IMR-90 (cell line): ENCODE measurements at regions not wholly inside any gene's neighbourhood (a gene's known extent, or its start where the extent isn't known, plus 50 kb on each side); places are given as distances from the start of the nearest gene placed in this dataset.

Experiments
- ATAC-seq: fragments of 200-7000 bp; cut with Tn5 transposase; 2 replicates; pipeline ENCODE4 v1.9.1; 2020; ENCODE audit warnings: low read depth, mild to moderate bottlenecking, moderate library complexity
- BruUV-seq: library from RNA; stranded (reverse); fragments of 400-500 nt; replicated peaks from 2 replicates; lab custom pipeline; 2021; lab: Mats Ljungman, UMichigan
- CTCF ChIA-PET: fragments of 300-600 bp; formaldehyde crosslinking; extraction: SDS; loops from one replicate; lab custom pipeline; 2021; ENCODE audit warnings: antibody characterized with exemption; lab: Yijun Ruan, JAX
- POLR2A ChIA-PET: fragments of 300-600 bp; sonication (Branson Sonifier 250); formaldehyde crosslinking; loops from one replicate; lab custom pipeline; 2022; ENCODE audit warnings: antibody characterized with exemption; ENCODE audit not compliant: unreplicated experiment; lab: Charles Lee
- DNase-seq: peaks from one replicate; pipeline ENCODE4 v3.0.0; 2013
- H2AFZ ChIP-seq: replicated peaks from 2 replicates; pipeline ENCODE3; 2013; ENCODE audit warnings: low read length, mild to moderate bottlenecking; ENCODE audit not compliant: poor library complexity
- H2AK5ac ChIP-seq: 2 replicates; pipeline ENCODE4 v1.6.1; 2013; ENCODE audit warnings: low read depth, low read length, inconsistent platforms
- H2AK9ac ChIP-seq: replicated peaks from 2 replicates; pipeline ENCODE3; 2013; ENCODE audit warnings: mild to moderate bottlenecking, low read depth, low read length, moderate library complexity; ENCODE audit not compliant: poor library complexity
- H2BK120ac ChIP-seq: 2 replicates; pipeline ENCODE4 v1.6.1; 2013; ENCODE audit warnings: low read depth, low read length, inconsistent platforms
- H2BK15ac ChIP-seq: 3 replicates; pipeline ENCODE4 v1.6.1; 2013; ENCODE audit warnings: low read depth, low read length, inconsistent platforms
- H2BK20ac ChIP-seq: 2 replicates; pipeline ENCODE4 v1.6.1; 2013; ENCODE audit warnings: low read depth, mild to moderate bottlenecking, inconsistent platforms, low read length, moderate library complexity
- H2BK5ac ChIP-seq: 2 replicates; pipeline ENCODE4 v1.6.1; 2013; ENCODE audit warnings: mild to moderate bottlenecking, low read depth, low read length, inconsistent platforms; ENCODE audit not compliant: poor library complexity, severe bottlenecking
- H3K14ac ChIP-seq: replicated peaks from 2 replicates; pipeline ENCODE4 v1.6.1; 2013; ENCODE audit warnings: low read depth, low read length, inconsistent platforms
- H3K18ac ChIP-seq: 2 replicates; pipeline ENCODE4 v1.6.1; 2013; ENCODE audit warnings: low read depth, low read length, control low read depth
- H3K23ac ChIP-seq: 2 replicates; pipeline ENCODE4 v1.6.1; 2013; ENCODE audit warnings: low read depth, low read length, inconsistent platforms
- H3K27ac ChIP-seq: 2 replicates; pipeline ENCODE4 v1.5.1; 2013; ENCODE audit warnings: mild to moderate bottlenecking, control low read depth, low read length; ENCODE audit not compliant: insufficient read depth
- H3K27me3 ChIP-seq: 2 replicates; pipeline ENCODE4 v1.6.1; 2013; ENCODE audit warnings: low read length; ENCODE audit not compliant: control insufficient read depth, insufficient read depth
- H3K36me3 ChIP-seq: 2 replicates; pipeline ENCODE4 v1.6.1; 2013; ENCODE audit warnings: low read length, mixed read lengths; ENCODE audit not compliant: control insufficient read depth, insufficient read depth
- H3K4ac ChIP-seq: 2 replicates; pipeline ENCODE4 v1.6.1; 2013; ENCODE audit warnings: low read depth, low read length, inconsistent platforms
- H3K4me1 ChIP-seq: 2 replicates; pipeline ENCODE4 v1.6.1; 2013; ENCODE audit warnings: low read length, mixed read lengths; ENCODE audit not compliant: control insufficient read depth, insufficient read depth
- H3K4me2 ChIP-seq: 2 replicates; pipeline ENCODE4 v1.6.1; 2013; ENCODE audit warnings: low read depth, mild to moderate bottlenecking, control low read depth, low read length, moderate library complexity
- H3K4me3 ChIP-seq: 2 replicates; pipeline ENCODE4 v1.5.1; 2013; ENCODE audit warnings: low read depth, mild to moderate bottlenecking, control low read depth, low read length, moderate library complexity; ENCODE audit not compliant: insufficient read depth
- H3K56ac ChIP-seq: 2 replicates; pipeline ENCODE4 v1.6.1; 2013; ENCODE audit warnings: low read length, inconsistent platforms; ENCODE audit not compliant: insufficient read depth; ENCODE audit errors: extremely low read depth
- H3K79me1 ChIP-seq, 2 experiments: 2 replicates each; pipeline ENCODE4 v1.6.1; 2013; ENCODE audit warnings: low read length in 2 of 2, inconsistent platforms in 1 of 2, low read depth in 1 of 2
- H3K9ac ChIP-seq: 2 replicates; pipeline ENCODE4 v1.6.1; 2013; ENCODE audit warnings: low read depth, low read length, control low read depth
- H3K9me1 ChIP-seq: 2 replicates; pipeline ENCODE4 v1.6.1; 2013; ENCODE audit warnings: low read length, inconsistent platforms; ENCODE audit not compliant: insufficient read depth
- H3K9me3 ChIP-seq: 2 replicates; pipeline ENCODE4 v1.6.1; 2013; ENCODE audit warnings: low read length; ENCODE audit not compliant: control insufficient read depth, insufficient read depth
- H4K20me1 ChIP-seq: 2 replicates; pipeline ENCODE4 v1.6.1; 2013; ENCODE audit warnings: low read length, inconsistent platforms; ENCODE audit not compliant: insufficient read depth
- H4K5ac ChIP-seq: 2 replicates; pipeline ENCODE4 v1.6.1; 2013; ENCODE audit warnings: mild to moderate bottlenecking, low read depth, low read length, control low read depth
- H4K8ac ChIP-seq, 2 experiments: 2 replicates each; pipeline ENCODE4 v1.6.1; 2013; ENCODE audit warnings: low read depth in 2 of 2, low read length in 2 of 2, control low read depth in 1 of 2, inconsistent platforms in 1 of 2
- H4K91ac ChIP-seq: 2 replicates; pipeline ENCODE4 v1.6.1; 2013; ENCODE audit warnings: low read depth, low read length, inconsistent platforms; ENCODE audit not compliant: insufficient read depth
- BHLHE40 ChIP-seq: fragments of 150-350 bp; IDR thresholded peaks from 2 replicates; pipeline ENCODE4 v1.6.1; 2016; ENCODE audit warnings: mild to moderate bottlenecking, low read depth, low read length
- CEBPB ChIP-seq: IDR thresholded peaks from 2 replicates; pipeline ENCODE4 v1.6.1; 2012; ENCODE audit warnings: low read depth, low read length, improper control_type of control experiment
- CHD1 ChIP-seq: IDR thresholded peaks from 2 replicates; pipeline ENCODE4 v1.6.1; 2012; ENCODE audit warnings: low read depth, low read length, improper control_type of control experiment
- FOS ChIP-seq: fragments of 150-350 bp; IDR thresholded peaks from 2 replicates; pipeline ENCODE4 v1.6.1; 2016; ENCODE audit warnings: low read depth, low read length
- MAFK ChIP-seq: IDR thresholded peaks from 2 replicates; pipeline ENCODE4 v1.6.1; 2012; ENCODE audit warnings: low read depth, low read length, improper control_type of control experiment
- MAZ ChIP-seq: IDR thresholded peaks from 2 replicates; pipeline ENCODE4 v1.6.1; 2012; ENCODE audit warnings: low read depth, mild to moderate bottlenecking, low read length, improper control_type of control experiment, moderate library complexity, borderline replicate concordance
- MXI1 ChIP-seq: IDR thresholded peaks from 2 replicates; pipeline ENCODE4 v1.6.1; 2012; ENCODE audit warnings: low read depth, mild to moderate bottlenecking, low read length, moderate library complexity, borderline replicate concordance
- NFE2L2 ChIP-seq: fragments of 150-350 bp; IDR thresholded peaks from 2 replicates; pipeline ENCODE4 v1.6.1; 2016; ENCODE audit warnings: low read depth, mild to moderate bottlenecking, low read length
- POLR2A ChIP-seq: IDR thresholded peaks from 2 replicates; pipeline ENCODE4 v1.6.1; 2012; ENCODE audit warnings: mild to moderate bottlenecking, low read depth, low read length
- RAD21 ChIP-seq: IDR thresholded peaks from 2 replicates; pipeline ENCODE4 v1.6.1; 2012; ENCODE audit warnings: low read length, improper control_type of control experiment
- RCOR1 ChIP-seq: IDR thresholded peaks from 2 replicates; pipeline ENCODE4 v1.6.1; 2012; ENCODE audit warnings: mild to moderate bottlenecking, low read length, improper control_type of control experiment; ENCODE audit not compliant: insufficient replicate concordance
- RFX5 ChIP-seq: IDR thresholded peaks from 2 replicates; pipeline ENCODE4 v1.8.0; 2012; ENCODE audit warnings: low read depth, mild to moderate bottlenecking, low read length, moderate library complexity
- SMC3 ChIP-seq: fragments of 150-350 bp; IDR thresholded peaks from 2 replicates; pipeline ENCODE4 v1.6.1; 2016; ENCODE audit warnings: low read depth, mild to moderate bottlenecking, antibody characterized with exemption, low read length, moderate library complexity
- WGBS, 2 experiments: methylation state at CpG; one replicate each; pipeline versions ENCODE4 v1.1.5 to v1.1.7; 2013; ENCODE audit warnings: missing lambda C conversion rate in 2 of 2; ENCODE audit not compliant: insufficient read length in 1 of 2; ENCODE audit errors: extremely low coverage in 2 of 2; 5-methylcytosine and 5-hydroxymethylcytosine counted together
- dilution Hi-C: fragments of 300-500 bp; cut with HindIII; formaldehyde crosslinking; loops from one replicate; pipeline ENCODE4 v1.14.3; 2018; ENCODE audit warnings: low sequenced_read_pairs; ENCODE audit not compliant: unreplicated experiment
- in situ Hi-C: fragments of 300-500 bp; cut with MboI; formaldehyde crosslinking; loops from 3 replicates; pipeline ENCODE4 v1.14.3; 2019; ENCODE audit warnings: low sequenced_read_pairs, inconsistent platforms, mixed read lengths
- intact Hi-C: fragments of 100-400 bp; cut with micrococcal nuclease; formaldehyde crosslinking; loops from 2 replicates; pipeline ENCODE4 v1.10.0; 2022
- TF ChIP-seq, protein P1 (sequence below): fragments of 150-350 bp; IDR thresholded peaks from 2 replicates; pipeline ENCODE4 v1.6.1; 2016; ENCODE audit warnings: low read depth, mild to moderate bottlenecking, low read length, moderate library complexity, borderline replicate concordance
- TF ChIP-seq, protein P2 (sequence below): fragments of 150-350 bp; IDR thresholded peaks from 2 replicates; pipeline ENCODE4 v1.6.1; 2017; ENCODE audit warnings: mild to moderate bottlenecking, antibody characterized with exemption, low read length, low read depth
- TF ChIP-seq, protein P3 (sequence below): conservative IDR thresholded peaks from 2 replicates; pipeline ENCODE4 v1.5.1; 2012; ENCODE audit warnings: mild to moderate bottlenecking, low read depth, low read length, improper control_type of control experiment

DNA sequence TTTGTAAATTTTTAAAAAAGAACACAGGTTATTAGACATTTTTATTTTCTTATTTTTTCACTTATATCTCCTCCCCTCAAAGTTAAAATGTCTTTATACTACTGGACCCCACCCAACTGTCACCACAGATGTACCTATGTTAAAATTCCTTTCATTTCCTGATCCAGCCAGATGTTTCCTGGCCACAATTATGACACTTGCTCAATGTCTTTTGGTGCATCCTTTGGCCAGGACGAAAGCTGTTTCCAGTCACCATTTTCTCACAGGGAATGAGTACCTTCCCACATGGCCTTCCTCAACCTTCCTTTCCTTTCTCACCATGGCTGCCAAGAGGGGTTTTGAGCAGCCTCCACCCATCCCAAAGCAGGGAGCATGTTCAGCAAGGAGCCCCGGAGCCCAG is 365.7 kb upstream of the MAF start:
- Histone ChIP-seq H4K20me1 (no peaks in the 10 kb centered on the region), H2BK15ac (no peak overlapping the region), H3K9me3 (peaks cover 11% of the 10 kb centered on the region), H3K27ac (no peak overlapping the region), H2AFZ (no peak overlapping the region), H3K18ac (no peak overlapping the region), H3K9me1 (no peaks in the 10 kb centered on the region), H3K56ac (no peak overlapping the region), H2BK20ac (no peak overlapping the region), H2BK120ac (no peak overlapping the region), H3K36me3 (no peaks in the 10 kb centered on the region), H2BK5ac (no peak overlapping the region), H3K4me3 (no peak overlapping the region), H2AK9ac (no peak overlapping the region), H4K91ac (no peak overlapping the region), H4K8ac (no peak overlapping the region), H3K79me1 (no peaks in the 10 kb centered on the region), H3K27me3 (no peaks in the 10 kb centered on the region), H3K4me2 (no peak overlapping the region), H3K14ac (no peak overlapping the region), H3K4me1 (no peaks in the 10 kb centered on the region), H2AK5ac (no peak overlapping the region), H4K5ac (no peak overlapping the region), H3K9ac (no peak overlapping the region), H3K23ac (no peak overlapping the region), H3K4ac (no peak overlapping the region)
- CTCF ChIA-PET, result no interaction called here
- intact Hi-C loops, result no loop called here
- TF ChIP-seq BHLHE40, result no peak
- no peak for TF ChIP-seq MXI1
- TF ChIP-seq, protein P1, sequence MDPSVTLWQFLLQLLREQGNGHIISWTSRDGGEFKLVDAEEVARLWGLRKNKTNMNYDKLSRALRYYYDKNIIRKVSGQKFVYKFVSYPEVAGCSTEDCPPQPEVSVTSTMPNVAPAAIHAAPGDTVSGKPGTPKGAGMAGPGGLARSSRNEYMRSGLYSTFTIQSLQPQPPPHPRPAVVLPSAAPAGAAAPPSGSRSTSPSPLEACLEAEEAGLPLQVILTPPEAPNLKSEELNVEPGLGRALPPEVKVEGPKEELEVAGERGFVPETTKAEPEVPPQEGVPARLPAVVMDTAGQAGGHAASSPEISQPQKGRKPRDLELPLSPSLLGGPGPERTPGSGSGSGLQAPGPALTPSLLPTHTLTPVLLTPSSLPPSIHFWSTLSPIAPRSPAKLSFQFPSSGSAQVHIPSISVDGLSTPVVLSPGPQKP, result no peak
- no peak for TF ChIP-seq MAFK
- no peak for TF ChIP-seq NFE2L2
- no peak for TF ChIP-seq SMC3
- TF ChIP-seq, protein P2, sequence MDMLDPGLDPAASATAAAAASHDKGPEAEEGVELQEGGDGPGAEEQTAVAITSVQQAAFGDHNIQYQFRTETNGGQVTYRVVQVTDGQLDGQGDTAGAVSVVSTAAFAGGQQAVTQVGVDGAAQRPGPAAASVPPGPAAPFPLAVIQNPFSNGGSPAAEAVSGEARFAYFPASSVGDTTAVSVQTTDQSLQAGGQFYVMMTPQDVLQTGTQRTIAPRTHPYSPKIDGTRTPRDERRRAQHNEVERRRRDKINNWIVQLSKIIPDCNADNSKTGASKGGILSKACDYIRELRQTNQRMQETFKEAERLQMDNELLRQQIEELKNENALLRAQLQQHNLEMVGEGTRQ, result no peak
- TF ChIP-seq CHD1, result no peak
- no peak for TF ChIP-seq MAZ
- TF ChIP-seq, protein P3, sequence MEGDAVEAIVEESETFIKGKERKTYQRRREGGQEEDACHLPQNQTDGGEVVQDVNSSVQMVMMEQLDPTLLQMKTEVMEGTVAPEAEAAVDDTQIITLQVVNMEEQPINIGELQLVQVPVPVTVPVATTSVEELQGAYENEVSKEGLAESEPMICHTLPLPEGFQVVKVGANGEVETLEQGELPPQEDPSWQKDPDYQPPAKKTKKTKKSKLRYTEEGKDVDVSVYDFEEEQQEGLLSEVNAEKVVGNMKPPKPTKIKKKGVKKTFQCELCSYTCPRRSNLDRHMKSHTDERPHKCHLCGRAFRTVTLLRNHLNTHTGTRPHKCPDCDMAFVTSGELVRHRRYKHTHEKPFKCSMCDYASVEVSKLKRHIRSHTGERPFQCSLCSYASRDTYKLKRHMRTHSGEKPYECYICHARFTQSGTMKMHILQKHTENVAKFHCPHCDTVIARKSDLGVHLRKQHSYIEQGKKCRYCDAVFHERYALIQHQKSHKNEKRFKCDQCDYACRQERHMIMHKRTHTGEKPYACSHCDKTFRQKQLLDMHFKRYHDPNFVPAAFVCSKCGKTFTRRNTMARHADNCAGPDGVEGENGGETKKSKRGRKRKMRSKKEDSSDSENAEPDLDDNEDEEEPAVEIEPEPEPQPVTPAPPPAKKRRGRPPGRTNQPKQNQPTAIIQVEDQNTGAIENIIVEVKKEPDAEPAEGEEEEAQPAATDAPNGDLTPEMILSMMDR, result no peak
- TF ChIP-seq FOS, result no peak
- TF ChIP-seq CEBPB, result no peak
- no peak for TF ChIP-seq RFX5
- TF ChIP-seq RCOR1, result no peak
- TF ChIP-seq RAD21, result no peak
- no peak for TF ChIP-seq POLR2A
- dilution Hi-C loops, result no loop called here
- POLR2A ChIA-PET, result no interaction called here
- in situ Hi-C loops, result no loop called here
- no TSS peak for BruUV-seq
- DNase-seq (no peak), ATAC-seq (no peak)
- WGBS, 2 experiments, result no CpG with 5 or more reads among the region's 2 CpGs
